ENCODE measurements at regions not wholly inside any gene's neighbourhood (a gene's known extent, or its start where the extent isn't known, plus 50 kb on each side); places are given as distances from the start of the nearest gene placed in this dataset.

GRCh38 chr11:62026739-62027370, 59.4 kb upstream of the FTH1 start:
- DNase-seq = no peak

- peak; percentile 39 to 57 for DNase-seq
Measured at GRCh38 chr11:62025487-62026105, 58.2 kb upstream of the FTH1 start.

GRCh38 chr11:62024936-62025486, 57.6 kb upstream of the FTH1 start:
- no peak for DNase-seq

- no peak for DNase-seq
Measured at GRCh38 chr11:62022211-62022610, 54.8 kb upstream of the FTH1 start.

- DNase-seq = no peak
Measured at GRCh38 chr11:62020661-62021060, 53.2 kb upstream of the FTH1 start.

GRCh38 chr11:62018981-62019664, 51.7 kb upstream of the FTH1 start:
- no peak for DNase-seq

GRCh38 chr11:62017878-62018655, 50.6 kb upstream of the FTH1 start:
- DNase-seq = no peak

All from activated CD4-positive, alpha-beta T cell treated with anti-CD3 and anti-CD28 coated beads, Interleukin-2, amount 50 U/mL, for 48 hours (primary cell).